ENCODE measurements at regions not wholly inside any gene's neighbourhood (a gene's known extent, or its start where the extent isn't known, plus 50 kb on each side); places are given as distances from the start of the nearest gene placed in this dataset.

GRCh38 chr4:117691572-117692351 is 342.5 kb upstream of the NDST3 start:
- TF ChIP-seq NR3C1 (IDR thresholded peaks at IDR 0.05) (no peak), CTCF (IDR thresholded peaks at IDR 0.05) (no peak), HOXA7 (CRISPR knock-in tag; IDR thresholded peaks at IDR 0.05) (no peak), POLR2A (IDR thresholded peaks at IDR 0.05; ENCODE audit: low read length) (no peak), JUN (IDR thresholded peaks at IDR 0.05) (no peak), KDM1A (IDR thresholded peaks at IDR 0.05; ENCODE audit: low read depth) (no peak), ESRRA (IDR thresholded peaks at IDR 0.05; ENCODE audit: borderline replicate concordance, low read length) (no peak), RARB (CRISPR knock-in tag; IDR thresholded peaks at IDR 0.05) (no peak), RFX5 (IDR thresholded peaks at IDR 0.05) (no peak), SREBF2 (IDR thresholded peaks at IDR 0.05) (no peak), RAD21 (conservative IDR thresholded peaks at IDR 0.05 in 1 of 2, IDR thresholded peaks at IDR 0.05 in 1 of 2) (no peak)
- TF ChIP-seq, protein P1, sequence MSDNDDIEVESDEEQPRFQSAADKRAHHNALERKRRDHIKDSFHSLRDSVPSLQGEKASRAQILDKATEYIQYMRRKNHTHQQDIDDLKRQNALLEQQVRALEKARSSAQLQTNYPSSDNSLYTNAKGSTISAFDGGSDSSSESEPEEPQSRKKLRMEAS (IDR thresholded peaks at IDR 0.05), result no peak
- TF ChIP-seq, protein P2, sequence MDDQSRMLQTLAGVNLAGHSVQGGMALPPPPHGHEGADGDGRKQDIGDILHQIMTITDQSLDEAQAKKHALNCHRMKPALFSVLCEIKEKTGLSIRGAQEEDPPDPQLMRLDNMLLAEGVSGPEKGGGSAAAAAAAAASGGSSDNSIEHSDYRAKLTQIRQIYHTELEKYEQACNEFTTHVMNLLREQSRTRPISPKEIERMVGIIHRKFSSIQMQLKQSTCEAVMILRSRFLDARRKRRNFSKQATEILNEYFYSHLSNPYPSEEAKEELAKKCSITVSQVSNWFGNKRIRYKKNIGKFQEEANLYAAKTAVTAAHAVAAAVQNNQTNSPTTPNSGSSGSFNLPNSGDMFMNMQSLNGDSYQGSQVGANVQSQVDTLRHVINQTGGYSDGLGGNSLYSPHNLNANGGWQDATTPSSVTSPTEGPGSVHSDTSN (IDR thresholded peaks at IDR 0.05), result no peak
- TF ChIP-seq, protein P3, sequence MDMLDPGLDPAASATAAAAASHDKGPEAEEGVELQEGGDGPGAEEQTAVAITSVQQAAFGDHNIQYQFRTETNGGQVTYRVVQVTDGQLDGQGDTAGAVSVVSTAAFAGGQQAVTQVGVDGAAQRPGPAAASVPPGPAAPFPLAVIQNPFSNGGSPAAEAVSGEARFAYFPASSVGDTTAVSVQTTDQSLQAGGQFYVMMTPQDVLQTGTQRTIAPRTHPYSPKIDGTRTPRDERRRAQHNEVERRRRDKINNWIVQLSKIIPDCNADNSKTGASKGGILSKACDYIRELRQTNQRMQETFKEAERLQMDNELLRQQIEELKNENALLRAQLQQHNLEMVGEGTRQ (IDR thresholded peaks at IDR 0.05), result no peak

All from A549 (cell line).